ENCODE measurements at regions not wholly inside any gene's neighbourhood (a gene's known extent, or its start where the extent isn't known, plus 50 kb on each side); places are given as distances from the start of the nearest gene placed in this dataset.
"Not testable (repeated sequence)": the region's sequence is repeated elsewhere in the genome, so short reads cannot be mapped to it uniquely, and the experiment has no call there.

GRCh38 chr11:134492411-134492810 is 80.4 kb upstream of the B3GAT1 start:
- TF ChIP-seq CTCF (IDR thresholded peaks at IDR 0.05); POLR2AphosphoS5 (IDR thresholded peaks at IDR 0.05); POLR2A (IDR thresholded peaks at IDR 0.05); EP300 (IDR thresholded peaks at IDR 0.05; ENCODE audit: low read depth): not testable (repeated sequence)
